Peyer's patch (tissue), 4 donors: ENCODE measurements at regions not wholly inside any gene's neighbourhood (a gene's known extent, or its start where the extent isn't known, plus 50 kb on each side); places are given as distances from the start of the nearest gene placed in this dataset.

Experiments used
- POLR2A ChIP-seq, 2 donors: fragments of 450-650 bp; IDR thresholded peaks; one replicate each; pipeline ENCODE4 v1.5.1; 2017; ENCODE audit warnings: antibody characterized with exemption in 2 of 2, mild to moderate bottlenecking in 2 of 2, moderate library complexity in 2 of 2
- TF ChIP-seq, protein P1 (sequence below), 6 experiments: fragments of 450-650 bp in 4 of 6; fragments of 200-600 bp in 2 of 6; sonication (generic) in 1 of 6; IDR thresholded peaks; one replicate each; pipeline ENCODE4 v1.5.1; 2017 to 2019; ENCODE audit warnings: antibody characterized with exemption in 6 of 6, mild to moderate bottlenecking in 3 of 6, moderate library complexity in 1 of 6

DNA sequence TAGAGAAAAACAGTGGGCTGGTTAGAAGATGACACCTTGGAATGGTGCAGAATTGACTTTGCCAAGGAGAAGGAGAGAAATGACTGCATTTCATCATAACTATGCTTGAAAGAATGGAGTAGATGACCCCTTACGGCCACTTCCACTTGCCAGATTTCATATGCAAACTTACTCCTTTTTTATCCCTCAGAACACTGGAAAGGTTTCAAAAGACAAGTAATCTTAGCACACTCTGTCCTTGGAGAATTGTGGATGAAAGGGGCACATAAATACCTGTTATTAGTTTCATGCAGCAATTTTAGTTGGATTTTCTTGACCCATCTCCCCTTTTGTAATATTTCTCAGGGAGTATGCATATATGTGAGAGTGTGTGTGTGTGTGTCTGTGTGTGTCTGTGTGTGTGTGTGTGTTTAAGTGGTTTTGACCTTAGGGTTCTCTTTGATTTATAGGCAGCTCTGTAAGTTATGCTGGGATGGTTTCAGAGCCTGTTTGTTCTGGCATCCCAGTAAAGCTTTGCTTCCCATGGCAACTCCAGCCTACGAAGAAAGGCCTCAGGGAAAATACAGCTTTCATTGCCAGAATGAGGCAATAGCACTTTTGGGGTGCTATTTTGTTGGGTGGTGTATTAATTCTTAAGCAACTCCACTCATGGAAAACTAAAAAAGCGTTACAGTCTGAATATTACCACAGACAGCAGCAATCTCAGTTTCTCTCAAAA is 122.2 kb upstream of the TP63 start:
- TF ChIP-seq, protein P1, sequence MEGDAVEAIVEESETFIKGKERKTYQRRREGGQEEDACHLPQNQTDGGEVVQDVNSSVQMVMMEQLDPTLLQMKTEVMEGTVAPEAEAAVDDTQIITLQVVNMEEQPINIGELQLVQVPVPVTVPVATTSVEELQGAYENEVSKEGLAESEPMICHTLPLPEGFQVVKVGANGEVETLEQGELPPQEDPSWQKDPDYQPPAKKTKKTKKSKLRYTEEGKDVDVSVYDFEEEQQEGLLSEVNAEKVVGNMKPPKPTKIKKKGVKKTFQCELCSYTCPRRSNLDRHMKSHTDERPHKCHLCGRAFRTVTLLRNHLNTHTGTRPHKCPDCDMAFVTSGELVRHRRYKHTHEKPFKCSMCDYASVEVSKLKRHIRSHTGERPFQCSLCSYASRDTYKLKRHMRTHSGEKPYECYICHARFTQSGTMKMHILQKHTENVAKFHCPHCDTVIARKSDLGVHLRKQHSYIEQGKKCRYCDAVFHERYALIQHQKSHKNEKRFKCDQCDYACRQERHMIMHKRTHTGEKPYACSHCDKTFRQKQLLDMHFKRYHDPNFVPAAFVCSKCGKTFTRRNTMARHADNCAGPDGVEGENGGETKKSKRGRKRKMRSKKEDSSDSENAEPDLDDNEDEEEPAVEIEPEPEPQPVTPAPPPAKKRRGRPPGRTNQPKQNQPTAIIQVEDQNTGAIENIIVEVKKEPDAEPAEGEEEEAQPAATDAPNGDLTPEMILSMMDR (IDR thresholded peaks at IDR 0.05) = no peak
- TF ChIP-seq POLR2A (IDR thresholded peaks at IDR 0.05) = no peak
